ENCODE measurements at regions not wholly inside any gene's neighbourhood (a gene's known extent, or its start where the extent isn't known, plus 50 kb on each side); places are given as distances from the start of the nearest gene placed in this dataset.

- Mint-ChIP-seq H3K9me3 (ENCODE audit: unreplicated experiment) (no peaks in the 10 kb centered on the region), H3K4me3 (ENCODE audit: unreplicated experiment) (no peak overlapping the region), H3K27ac (ENCODE audit: unreplicated experiment) (no peak overlapping the region), H3K4me1 (ENCODE audit: low read depth, unreplicated experiment) (no peaks in the 10 kb centered on the region), H3K27me3 (ENCODE audit: insufficient read depth, unreplicated experiment) (no peaks in the 10 kb centered on the region), H3K36me3 (ENCODE audit: insufficient read depth, unreplicated experiment) (no peaks in the 10 kb centered on the region)
- Histone ChIP-seq H3K4me3 (ENCODE audit: low read depth, low read length) (no peak overlapping the region), H3K4me1 (no peaks in the 10 kb centered on the region), H3K36me3 (ENCODE audit: control insufficient read depth, insufficient read depth, low read length) (no peaks in the 10 kb centered on the region), H3K27me3 (replicated peaks; ENCODE audit: control insufficient read depth, insufficient read depth, low read length) (no peaks in the 10 kb centered on the region), H3K9me3 (no peaks in the 10 kb centered on the region)
- intact Hi-C loops (cut with micrococcal nuclease; ENCODE audit: unreplicated experiment): loop anchor here (10.0 kb wide), 1 partner anchor 107 kb away; no protein-coding TSS in a partner anchor
- CTCF ChIA-PET: no interaction called here
- POLR2A ChIA-PET: no interaction called here
- no peak for TF ChIP-seq CTCF (IDR thresholded peaks at IDR 0.05; ENCODE audit: insufficient read depth in 1 of 2, low read depth in 1 of 2, low read length in 1 of 2, severe bottlenecking in 1 of 2, unreplicated experiment in 1 of 2)
- DNase-seq: no peak
- BruUV-seq (replicated peaks): no TSS peak
Measured at GRCh38 chr18:10027461-10027860, 113.6 kb downstream of the VAPA start.

GRCh38 chr18:10029711-10030110, 115.9 kb downstream of the VAPA start:
- no peaks in the 10 kb centered on the region for H3K27me3 ChIP-seq (replicated peaks; ENCODE audit: control insufficient read depth, insufficient read depth, low read length)
- H3K4me3 ChIP-seq (ENCODE audit: low read depth, low read length): no peak overlapping the region
- Mint-ChIP-seq H3K9me3 (ENCODE audit: unreplicated experiment) (no peaks in the 10 kb centered on the region), H3K27ac (ENCODE audit: unreplicated experiment) (no peak overlapping the region), H3K4me3 (ENCODE audit: unreplicated experiment) (no peak overlapping the region), H3K4me1 (ENCODE audit: low read depth, unreplicated experiment) (no peaks in the 10 kb centered on the region), H3K27me3 (ENCODE audit: insufficient read depth, unreplicated experiment) (no peaks in the 10 kb centered on the region), H3K36me3 (ENCODE audit: insufficient read depth, unreplicated experiment) (no peaks in the 10 kb centered on the region)
- DNase-seq: no peak
- POLR2A ChIA-PET: no interaction called here
- H3K9me3 ChIP-seq: no peaks in the 10 kb centered on the region
- intact Hi-C loops (cut with micrococcal nuclease; ENCODE audit: unreplicated experiment): loop anchor here (10.0 kb wide), 1 partner anchor 105 kb away; no protein-coding TSS in a partner anchor
- H3K4me1 ChIP-seq: no peaks in the 10 kb centered on the region
- BruUV-seq (replicated peaks): no TSS peak
- CTCF ChIA-PET: no interaction called here
- TF ChIP-seq CTCF (IDR thresholded peaks at IDR 0.05; ENCODE audit: insufficient read depth in 1 of 2, low read depth in 1 of 2, low read length in 1 of 2, severe bottlenecking in 1 of 2, unreplicated experiment in 1 of 2): no peak
- no peaks in the 10 kb centered on the region for H3K36me3 ChIP-seq (ENCODE audit: control insufficient read depth, insufficient read depth, low read length)

- BruUV-seq (replicated peaks): no TSS peak
- DNase-seq: no peak
- TF ChIP-seq CTCF (IDR thresholded peaks at IDR 0.05; ENCODE audit: insufficient read depth in 1 of 2, low read depth in 1 of 2, low read length in 1 of 2, severe bottlenecking in 1 of 2, unreplicated experiment in 1 of 2): no peak
- Mint-ChIP-seq H3K36me3 (ENCODE audit: insufficient read depth, unreplicated experiment) (no peaks in the 10 kb centered on the region), H3K27me3 (ENCODE audit: insufficient read depth, unreplicated experiment) (no peaks in the 10 kb centered on the region), H3K9me3 (ENCODE audit: unreplicated experiment) (no peaks in the 10 kb centered on the region), H3K4me3 (ENCODE audit: unreplicated experiment) (no peak overlapping the region), H3K27ac (ENCODE audit: unreplicated experiment) (no peak overlapping the region), H3K4me1 (ENCODE audit: low read depth, unreplicated experiment) (peaks cover 7% of the 10 kb centered on the region)
- ChIA-PET CTCF (no interaction called here), POLR2A (no interaction called here)
- no peak overlapping the region for H3K4me3 ChIP-seq (ENCODE audit: low read depth, low read length)
- intact Hi-C loops (cut with micrococcal nuclease; ENCODE audit: unreplicated experiment): no loop called here
- H3K36me3 ChIP-seq (ENCODE audit: control insufficient read depth, insufficient read depth, low read length): no peaks in the 10 kb centered on the region
- H3K27me3 ChIP-seq (replicated peaks; ENCODE audit: control insufficient read depth, insufficient read depth, low read length): no peaks in the 10 kb centered on the region
- peaks cover 2% of the 10 kb centered on the region for H3K4me1 ChIP-seq
- no peaks in the 10 kb centered on the region for H3K9me3 ChIP-seq
Measured at GRCh38 chr18:10030816-10031541, 117.2 kb downstream of the VAPA start.
